Left ventricle myocardium inferior (tissue), 1 donor: ENCODE measurements at regions not wholly inside any gene's neighbourhood (a gene's known extent, or its start where the extent isn't known, plus 50 kb on each side); places are given as distances from the start of the nearest gene placed in this dataset.
A peak's percentile ranks its signal among the peaks of the same experiment; 100 is the strongest.

ENCODE experiments used
- DNase-seq: peaks from one replicate; pipeline ENCODE4 v3.0.0-alpha.2; 2020
- H3K27ac ChIP-seq: fragments of 200-600 bp; replicated peaks from 2 replicates; pipeline ENCODE4 v1.8.0; 2021
- H3K27me3 ChIP-seq: fragments of 200-600 bp; 2 replicates; pipeline ENCODE4 v1.8.0; 2021; ENCODE audit warnings: low read depth
- H3K36me3 ChIP-seq: fragments of 200-600 bp; 2 replicates; pipeline ENCODE4 v1.8.0; 2021
- H3K4me1 ChIP-seq: fragments of 200-600 bp; 2 replicates; pipeline ENCODE4 v1.8.0; 2021
- H3K4me3 ChIP-seq: fragments of 200-600 bp; 2 replicates; pipeline ENCODE4 v1.8.0; 2021; ENCODE audit warnings: mild to moderate bottlenecking, moderate library complexity
- H3K9me3 ChIP-seq: fragments of 200-600 bp; replicated peaks from 2 replicates; pipeline ENCODE4 v1.8.0; 2021
- CTCF ChIP-seq: fragments of 200-600 bp; IDR thresholded peaks from 2 replicates; pipeline ENCODE4 v1.8.0; 2021; ENCODE audit warnings: antibody characterized with exemption, mild to moderate bottlenecking, borderline replicate concordance
- intact Hi-C: fragments of 100-400 bp; cut with micrococcal nuclease; formaldehyde crosslinking; loops from one replicate; pipeline ENCODE4 v1.11.0; 2022
- donor health status: DM: no; HTN: yes; CAD: no; lungs with severe emphysema.

DNA sequence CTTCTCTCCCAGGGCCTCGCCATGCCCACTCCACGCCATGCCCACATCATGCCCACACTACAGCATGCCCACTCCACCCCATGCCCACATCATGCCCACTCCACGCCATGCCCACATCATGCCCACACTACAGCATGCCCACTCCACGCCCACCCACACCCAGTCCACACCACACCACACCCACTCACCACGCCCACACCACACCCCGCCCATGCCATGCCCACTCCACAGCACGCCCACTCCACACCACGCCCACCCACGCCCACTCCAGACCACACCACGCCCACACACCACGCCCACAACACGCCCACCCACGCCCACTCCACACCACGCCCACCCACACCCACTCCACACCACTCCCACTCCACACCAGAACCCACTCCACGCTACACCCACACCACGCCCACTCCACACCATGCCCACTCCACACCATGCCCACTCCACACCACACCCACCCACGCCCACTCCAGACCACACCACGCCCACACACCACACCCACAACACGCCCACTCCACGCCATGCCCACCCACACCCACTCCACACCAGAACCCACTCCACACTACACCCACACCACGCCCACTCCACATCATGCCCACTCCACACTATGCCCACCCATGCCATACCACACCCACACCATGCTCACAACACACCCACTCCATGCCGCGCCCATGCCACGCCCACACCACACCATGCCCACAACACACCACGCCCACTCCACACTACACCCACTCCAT lies 88.6 kb downstream of the ERMARD start:
- no peak for DNase-seq
- intact Hi-C loops = loop anchor here (10.0 kb wide), 1 partner anchor 465 kb away; the partner anchor contains the start of gene FAM120B
- Histone ChIP-seq H3K9me3 (no peaks in the 10 kb centered on the region), H3K36me3 (no peaks in the 10 kb centered on the region), H3K27me3 (peaks cover 54% of the 10 kb centered on the region), H3K4me1 (peaks cover 4% of the 10 kb centered on the region), H3K27ac (no peak overlapping the region), H3K4me3 (no peak overlapping the region)
- TF ChIP-seq CTCF = no peak

- Histone ChIP-seq H3K4me1 (peaks cover 4% of the 10 kb centered on the region), H3K27me3 (peaks cover 48% of the 10 kb centered on the region), H3K4me3 (no peak overlapping the region), H3K9me3 (no peaks in the 10 kb centered on the region), H3K36me3 (no peaks in the 10 kb centered on the region), H3K27ac (no peak overlapping the region)
- intact Hi-C loops = loop anchor here (10.0 kb wide), 1 partner anchor 465 kb away; the partner anchor contains the start of gene FAM120B
- DNase-seq = no peak
- TF ChIP-seq CTCF = no peak
These were observed 88.1 kb downstream of the ERMARD start for GRCh38 chr6:169839493-169839892.

- Histone ChIP-seq H3K4me1 (peaks cover 4% of the 10 kb centered on the region), H3K9me3 (no peaks in the 10 kb centered on the region), H3K36me3 (no peaks in the 10 kb centered on the region), H3K4me3 (no peak overlapping the region), H3K27ac (no peak overlapping the region), H3K27me3 (peaks cover 47% of the 10 kb centered on the region)
- no peak for TF ChIP-seq CTCF
- intact Hi-C loops = loop anchor here (10.0 kb wide), 1 partner anchor 466 kb away; the partner anchor contains the start of gene FAM120B
- no peak for DNase-seq
These were observed 87.6 kb downstream of the ERMARD start for GRCh38 chr6:169839029-169839481.

DNA sequence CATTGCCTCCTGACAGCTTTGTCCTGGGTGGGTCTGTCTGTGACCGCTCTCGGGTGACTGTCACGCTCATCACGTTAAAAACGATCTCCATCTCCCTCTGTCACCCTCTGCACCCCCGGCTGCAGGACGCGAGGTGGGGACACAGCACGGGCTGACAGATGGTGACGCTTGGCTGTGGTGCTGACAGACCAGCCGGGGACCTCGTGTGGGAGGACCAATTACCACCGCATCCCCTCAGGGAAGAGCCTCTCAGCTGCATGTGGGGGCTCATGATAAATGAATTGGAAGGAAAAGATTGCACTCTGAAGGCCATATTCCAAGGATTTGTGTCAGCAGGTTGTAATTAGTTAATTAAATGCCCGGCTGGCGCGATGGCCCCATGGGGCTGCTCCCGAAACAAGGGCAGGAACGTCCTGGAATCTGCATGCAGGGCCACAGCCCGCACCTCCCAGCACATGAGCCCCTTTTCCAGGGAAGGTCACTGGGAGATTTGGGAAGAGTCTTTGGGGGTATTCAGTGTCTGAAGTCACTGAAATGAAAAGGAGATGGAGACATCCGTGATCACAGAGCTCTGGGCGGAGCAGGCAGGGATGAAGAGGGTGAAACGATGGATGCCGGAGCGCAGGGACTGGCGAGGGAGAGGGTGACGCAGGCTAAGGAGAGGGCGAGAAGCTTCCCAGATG lies 87.1 kb downstream of the ERMARD start:
- Histone ChIP-seq H3K4me1 (peaks cover 4% of the 10 kb centered on the region), H3K27ac (no peak overlapping the region), H3K4me3 (no peak overlapping the region), H3K36me3 (no peaks in the 10 kb centered on the region), H3K9me3 (no peaks in the 10 kb centered on the region), H3K27me3 (peaks cover 47% of the 10 kb centered on the region)
- peak; percentile 39 for TF ChIP-seq CTCF
- no peak for DNase-seq
- intact Hi-C loops = loop anchor here (10.0 kb wide), 1 partner anchor 466 kb away; the partner anchor contains the start of gene FAM120B

GRCh38 chr6:169837529-169838250 lies 86.3 kb downstream of the ERMARD start:
- no peak for DNase-seq
- intact Hi-C loops = loop anchor here (10.0 kb wide), 1 partner anchor 467 kb away; the partner anchor contains the start of gene FAM120B
- peaks cover 4% of the 10 kb centered on the region for H3K4me1 ChIP-seq
- H3K4me3 ChIP-seq = no peak overlapping the region
- peaks cover 39% of the 10 kb centered on the region for H3K27me3 ChIP-seq
- H3K36me3 ChIP-seq = no peaks in the 10 kb centered on the region
- TF ChIP-seq CTCF = no peak
- no peaks in the 10 kb centered on the region for H3K9me3 ChIP-seq
- H3K27ac ChIP-seq = no peak overlapping the region
